ENCODE measurements at regions not wholly inside any gene's neighbourhood (a gene's known extent, or its start where the extent isn't known, plus 50 kb on each side); places are given as distances from the start of the nearest gene placed in this dataset.

DNA sequence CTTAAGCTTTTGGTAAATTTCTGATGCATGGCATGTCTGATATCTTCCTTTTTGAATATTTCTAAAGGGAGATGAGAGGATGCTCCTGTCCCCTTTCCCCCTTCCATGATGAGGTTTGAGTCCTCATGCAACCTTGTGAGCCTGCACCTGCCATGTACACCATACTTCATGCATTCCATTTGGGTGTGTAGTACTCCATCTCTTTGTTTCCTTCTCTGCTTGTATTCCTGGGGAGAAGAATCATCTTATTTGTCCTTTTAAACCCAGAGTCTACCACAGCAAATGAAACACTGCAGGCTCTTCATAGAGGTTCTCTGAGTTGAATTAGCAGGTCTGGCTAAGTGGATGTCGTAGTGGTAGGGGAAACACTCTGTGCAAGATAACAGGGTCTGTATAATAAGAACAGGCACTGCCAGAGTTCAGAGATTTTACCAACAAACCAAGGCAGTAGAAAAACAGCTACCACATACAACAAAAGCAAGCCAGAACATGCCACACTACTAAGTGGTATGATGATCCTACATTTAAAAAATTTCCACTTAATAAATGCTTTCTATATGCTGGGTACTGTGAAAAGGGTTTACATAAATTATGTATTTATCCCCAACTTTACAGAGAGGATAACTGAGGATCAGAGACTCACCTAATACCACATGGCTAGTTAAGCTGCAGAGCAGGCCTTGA, 439.8 kb upstream of the GRIA1 start:
- Histone ChIP-seq H3K79me2 (ENCODE audit: control insufficient read depth, insufficient read depth, low read length) (no peaks in the 10 kb centered on the region), H4K20me1 (ENCODE audit: control insufficient read depth, insufficient read depth, low read length, poor library complexity, severe bottlenecking) (no peaks in the 10 kb centered on the region), H2AFZ (ENCODE audit: insufficient read depth, low read depth, low read length, poor library complexity, severe bottlenecking) (no peak overlapping the region), H3K36me3 (replicated peaks in 1 of 2; ENCODE audit: control extremely low read depth in 1 of 2, control insufficient read depth in 1 of 2, extremely low read depth in 1 of 2, insufficient read depth in 2 of 2, low read length in 1 of 2) (no peaks in the 10 kb centered on the region), H3K27ac (ENCODE audit: low read length in 2 of 2) (no peak overlapping the region), H3K9ac (ENCODE audit: low read length) (no peak overlapping the region), H3K9me3 (ENCODE audit: control extremely low read depth in 1 of 3, control insufficient read depth in 2 of 3, insufficient read depth in 1 of 3, low read length in 2 of 3) (no peaks in the 10 kb centered on the region), H3K4me3 (ENCODE audit: control extremely low read depth in 1 of 5, extremely low read depth in 1 of 5, insufficient read depth in 1 of 5, low read depth in 2 of 5, low read length in 4 of 5) (no peak overlapping the region), H3K4me1 (ENCODE audit: control insufficient read depth in 2 of 2, insufficient read depth in 2 of 2, low read length in 2 of 2) (no peaks in the 10 kb centered on the region), H3K27me3 (replicated peaks in 1 of 4; ENCODE audit: control extremely low read depth in 1 of 4, control insufficient read depth in 3 of 4, insufficient read depth in 4 of 4, low read length in 3 of 4) (no peaks in the 10 kb centered on the region), H3K4me2 (replicated peaks; ENCODE audit: low read depth, low read length, poor library complexity, severe bottlenecking) (no peak overlapping the region)
- CTCF ChIA-PET, result no interaction called here
- Mint-ChIP-seq H3K4me1 (no peaks in the 10 kb centered on the region), H3K4me3 (no peak overlapping the region), H3K27ac (no peak overlapping the region), H3K9me3 (ENCODE audit: insufficient read depth) (no peaks in the 10 kb centered on the region), H3K27me3 (no peaks in the 10 kb centered on the region)
- whole genome bisulfite sequencing (ENCODE audit: insufficient coverage), result no CpG with 5 or more reads among the region's 1 CpG
- no peak for ATAC-seq (ENCODE audit: low read depth)
- DNase-seq, result no peak
- intact Hi-C loops (cut with micrococcal nuclease), result no loop called here
- POLR2A ChIA-PET, result no interaction called here
- TF ChIP-seq EZH2 (IDR thresholded peaks at IDR 0.05; ENCODE audit: borderline replicate concordance, insufficient read depth, low read depth, low read length, poor library complexity, severe bottlenecking) (no peak), CTCF (IDR thresholded peaks at IDR 0.05) (no peak)

GRCh38 chr5:153066281-153066680, 424.2 kb upstream of the GRIA1 start:
- no peak for ATAC-seq (ENCODE audit: low read depth)
- H3K9me3 ChIP-seq (ENCODE audit: control extremely low read depth in 1 of 3, control insufficient read depth in 2 of 3, insufficient read depth in 1 of 3, low read length in 2 of 3), result no peaks in the 10 kb centered on the region
- Mint-ChIP-seq H3K9me3 (ENCODE audit: insufficient read depth) (no peaks in the 10 kb centered on the region), H3K4me1 (no peaks in the 10 kb centered on the region), H3K27me3 (no peaks in the 10 kb centered on the region), H3K4me3 (no peak overlapping the region), H3K27ac (no peak overlapping the region)
- no peaks in the 10 kb centered on the region for H3K79me2 ChIP-seq (ENCODE audit: control insufficient read depth, insufficient read depth, low read length)
- H3K4me1 ChIP-seq (ENCODE audit: control insufficient read depth in 2 of 2, insufficient read depth in 2 of 2, low read length in 2 of 2), result no peaks in the 10 kb centered on the region
- POLR2A ChIA-PET, result no interaction called here
- no peak overlapping the region for H3K9ac ChIP-seq (ENCODE audit: low read length)
- H3K36me3 ChIP-seq (replicated peaks in 1 of 2; ENCODE audit: control extremely low read depth in 1 of 2, control insufficient read depth in 1 of 2, extremely low read depth in 1 of 2, insufficient read depth in 2 of 2, low read length in 1 of 2), result no peaks in the 10 kb centered on the region
- H3K27me3 ChIP-seq (replicated peaks in 1 of 4; ENCODE audit: control extremely low read depth in 1 of 4, control insufficient read depth in 3 of 4, insufficient read depth in 4 of 4, low read length in 3 of 4), result no peaks in the 10 kb centered on the region
- H2AFZ ChIP-seq (ENCODE audit: insufficient read depth, low read depth, low read length, poor library complexity, severe bottlenecking), result no peak overlapping the region
- CTCF ChIA-PET, result no interaction called here
- no peak for TF ChIP-seq EZH2 (IDR thresholded peaks at IDR 0.05; ENCODE audit: borderline replicate concordance, insufficient read depth, low read depth, low read length, poor library complexity, severe bottlenecking)
- no peak for TF ChIP-seq CTCF (IDR thresholded peaks at IDR 0.05)
- intact Hi-C loops (cut with micrococcal nuclease), result no loop called here
- no peaks in the 10 kb centered on the region for H4K20me1 ChIP-seq (ENCODE audit: control insufficient read depth, insufficient read depth, low read length, poor library complexity, severe bottlenecking)
- no peak overlapping the region for H3K4me2 ChIP-seq (replicated peaks; ENCODE audit: low read depth, low read length, poor library complexity, severe bottlenecking)
- no peak for DNase-seq
- H3K27ac ChIP-seq (ENCODE audit: low read length in 2 of 2), result no peak overlapping the region
- H3K4me3 ChIP-seq (ENCODE audit: control extremely low read depth in 1 of 5, extremely low read depth in 1 of 5, insufficient read depth in 1 of 5, low read depth in 2 of 5, low read length in 4 of 5), result no peak overlapping the region
